IMR-90 (cell line): ENCODE measurements at regions not wholly inside any gene's neighbourhood (a gene's known extent, or its start where the extent isn't known, plus 50 kb on each side); places are given as distances from the start of the nearest gene placed in this dataset.
A peak's percentile ranks its signal among the peaks of the same experiment; 100 is the strongest.

ENCODE experiments used
- ATAC-seq: fragments of 200-7000 bp; cut with Tn5 transposase; 2 replicates; pipeline ENCODE4 v1.9.1; 2020; ENCODE audit warnings: low read depth, mild to moderate bottlenecking, moderate library complexity
- BruUV-seq: library from RNA; stranded (reverse); fragments of 400-500 nt; replicated peaks from 2 replicates; lab custom pipeline; 2021; lab: Mats Ljungman, UMichigan
- CTCF ChIA-PET: fragments of 300-600 bp; formaldehyde crosslinking; extraction: SDS; loops from one replicate; lab custom pipeline; 2021; ENCODE audit warnings: antibody characterized with exemption; lab: Yijun Ruan, JAX
- POLR2A ChIA-PET: fragments of 300-600 bp; sonication (Branson Sonifier 250); formaldehyde crosslinking; loops from one replicate; lab custom pipeline; 2022; ENCODE audit warnings: antibody characterized with exemption; ENCODE audit not compliant: unreplicated experiment; lab: Charles Lee
- DNase-seq: peaks from one replicate; pipeline ENCODE4 v3.0.0; 2013
- H2AFZ ChIP-seq: replicated peaks from 2 replicates; pipeline ENCODE3; 2013; ENCODE audit warnings: low read length, mild to moderate bottlenecking; ENCODE audit not compliant: poor library complexity
- H2AK5ac ChIP-seq: 2 replicates; pipeline ENCODE4 v1.6.1; 2013; ENCODE audit warnings: low read depth, low read length, inconsistent platforms
- H2AK9ac ChIP-seq: replicated peaks from 2 replicates; pipeline ENCODE3; 2013; ENCODE audit warnings: mild to moderate bottlenecking, low read depth, low read length, moderate library complexity; ENCODE audit not compliant: poor library complexity
- H2BK120ac ChIP-seq: 2 replicates; pipeline ENCODE4 v1.6.1; 2013; ENCODE audit warnings: low read depth, low read length, inconsistent platforms
- H2BK15ac ChIP-seq: 3 replicates; pipeline ENCODE4 v1.6.1; 2013; ENCODE audit warnings: low read depth, low read length, inconsistent platforms
- H2BK20ac ChIP-seq: 2 replicates; pipeline ENCODE4 v1.6.1; 2013; ENCODE audit warnings: low read depth, mild to moderate bottlenecking, inconsistent platforms, low read length, moderate library complexity
- H2BK5ac ChIP-seq: 2 replicates; pipeline ENCODE4 v1.6.1; 2013; ENCODE audit warnings: mild to moderate bottlenecking, low read depth, low read length, inconsistent platforms; ENCODE audit not compliant: poor library complexity, severe bottlenecking
- H3K14ac ChIP-seq: replicated peaks from 2 replicates; pipeline ENCODE4 v1.6.1; 2013; ENCODE audit warnings: low read depth, low read length, inconsistent platforms
- H3K18ac ChIP-seq: 2 replicates; pipeline ENCODE4 v1.6.1; 2013; ENCODE audit warnings: low read depth, low read length, control low read depth
- H3K23ac ChIP-seq: 2 replicates; pipeline ENCODE4 v1.6.1; 2013; ENCODE audit warnings: low read depth, low read length, inconsistent platforms
- H3K27ac ChIP-seq: 2 replicates; pipeline ENCODE4 v1.5.1; 2013; ENCODE audit warnings: mild to moderate bottlenecking, control low read depth, low read length; ENCODE audit not compliant: insufficient read depth
- H3K27me3 ChIP-seq: 2 replicates; pipeline ENCODE4 v1.6.1; 2013; ENCODE audit warnings: low read length; ENCODE audit not compliant: control insufficient read depth, insufficient read depth
- H3K36me3 ChIP-seq: 2 replicates; pipeline ENCODE4 v1.6.1; 2013; ENCODE audit warnings: low read length, mixed read lengths; ENCODE audit not compliant: control insufficient read depth, insufficient read depth
- H3K4ac ChIP-seq: 2 replicates; pipeline ENCODE4 v1.6.1; 2013; ENCODE audit warnings: low read depth, low read length, inconsistent platforms
- H3K4me1 ChIP-seq: 2 replicates; pipeline ENCODE4 v1.6.1; 2013; ENCODE audit warnings: low read length, mixed read lengths; ENCODE audit not compliant: control insufficient read depth, insufficient read depth
- H3K4me2 ChIP-seq: 2 replicates; pipeline ENCODE4 v1.6.1; 2013; ENCODE audit warnings: low read depth, mild to moderate bottlenecking, control low read depth, low read length, moderate library complexity
- H3K4me3 ChIP-seq: 2 replicates; pipeline ENCODE4 v1.5.1; 2013; ENCODE audit warnings: low read depth, mild to moderate bottlenecking, control low read depth, low read length, moderate library complexity; ENCODE audit not compliant: insufficient read depth
- H3K56ac ChIP-seq: 2 replicates; pipeline ENCODE4 v1.6.1; 2013; ENCODE audit warnings: low read length, inconsistent platforms; ENCODE audit not compliant: insufficient read depth; ENCODE audit errors: extremely low read depth
- H3K79me1 ChIP-seq, 2 experiments: 2 replicates each; pipeline ENCODE4 v1.6.1; 2013; ENCODE audit warnings: low read length in 2 of 2, inconsistent platforms in 1 of 2, low read depth in 1 of 2
- H3K9ac ChIP-seq: 2 replicates; pipeline ENCODE4 v1.6.1; 2013; ENCODE audit warnings: low read depth, low read length, control low read depth
- H3K9me1 ChIP-seq: 2 replicates; pipeline ENCODE4 v1.6.1; 2013; ENCODE audit warnings: low read length, inconsistent platforms; ENCODE audit not compliant: insufficient read depth
- H3K9me3 ChIP-seq: 2 replicates; pipeline ENCODE4 v1.6.1; 2013; ENCODE audit warnings: low read length; ENCODE audit not compliant: control insufficient read depth, insufficient read depth
- H4K20me1 ChIP-seq: 2 replicates; pipeline ENCODE4 v1.6.1; 2013; ENCODE audit warnings: low read length, inconsistent platforms; ENCODE audit not compliant: insufficient read depth
- H4K5ac ChIP-seq: 2 replicates; pipeline ENCODE4 v1.6.1; 2013; ENCODE audit warnings: mild to moderate bottlenecking, low read depth, low read length, control low read depth
- H4K8ac ChIP-seq, 2 experiments: 2 replicates each; pipeline ENCODE4 v1.6.1; 2013; ENCODE audit warnings: low read depth in 2 of 2, low read length in 2 of 2, control low read depth in 1 of 2, inconsistent platforms in 1 of 2
- H4K91ac ChIP-seq: 2 replicates; pipeline ENCODE4 v1.6.1; 2013; ENCODE audit warnings: low read depth, low read length, inconsistent platforms; ENCODE audit not compliant: insufficient read depth
- MAZ ChIP-seq: IDR thresholded peaks from 2 replicates; pipeline ENCODE4 v1.6.1; 2012; ENCODE audit warnings: low read depth, mild to moderate bottlenecking, low read length, improper control_type of control experiment, moderate library complexity, borderline replicate concordance
- WGBS, 2 experiments: methylation state at CpG; one replicate each; pipeline versions ENCODE4 v1.1.5 to v1.1.7; 2013; ENCODE audit warnings: missing lambda C conversion rate in 2 of 2; ENCODE audit not compliant: insufficient read length in 1 of 2; ENCODE audit errors: extremely low coverage in 2 of 2; 5-methylcytosine and 5-hydroxymethylcytosine counted together
- dilution Hi-C: fragments of 300-500 bp; cut with HindIII; formaldehyde crosslinking; loops from one replicate; pipeline ENCODE4 v1.14.3; 2018; ENCODE audit warnings: low sequenced_read_pairs; ENCODE audit not compliant: unreplicated experiment
- in situ Hi-C: fragments of 300-500 bp; cut with MboI; formaldehyde crosslinking; loops from 3 replicates; pipeline ENCODE4 v1.14.3; 2019; ENCODE audit warnings: low sequenced_read_pairs, inconsistent platforms, mixed read lengths
- intact Hi-C: fragments of 100-400 bp; cut with micrococcal nuclease; formaldehyde crosslinking; loops from 2 replicates; pipeline ENCODE4 v1.10.0; 2022

DNA sequence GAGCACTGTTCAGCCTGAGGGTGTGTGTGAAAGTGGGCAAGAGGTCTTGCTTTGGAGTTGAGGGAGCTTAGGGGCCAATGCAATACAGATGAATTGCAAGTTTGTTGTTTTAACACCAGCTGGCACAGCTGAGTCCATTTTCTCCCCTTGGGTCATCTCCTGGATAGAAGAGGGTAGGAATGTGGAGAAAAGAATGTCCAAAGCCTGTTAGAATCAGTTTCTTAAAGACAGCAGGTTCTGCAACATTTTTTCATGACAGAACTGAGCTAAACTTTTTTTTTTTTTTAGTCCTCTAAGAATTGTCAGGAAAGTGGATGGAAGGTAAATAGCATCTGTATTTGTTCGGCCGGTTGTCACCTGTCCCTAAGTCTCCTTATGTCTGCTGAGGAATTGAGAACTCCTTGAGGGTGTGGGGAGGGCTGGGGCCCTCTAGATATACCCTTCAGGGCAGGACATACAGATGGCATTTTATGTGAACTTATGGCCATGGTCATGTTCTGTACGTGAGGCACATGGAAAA, 211.1 kb upstream of the CADM1 start:
- Histone ChIP-seq H3K4ac (no peak overlapping the region), H4K8ac (no peak overlapping the region), H3K27me3 (peaks cover 18% of the 10 kb centered on the region), H3K9ac (no peak overlapping the region), H3K56ac (no peak overlapping the region), H2BK5ac (no peak overlapping the region), H3K14ac (no peak overlapping the region), H3K18ac (no peak overlapping the region), H4K91ac (no peak overlapping the region), H3K79me1 (no peaks in the 10 kb centered on the region), H3K9me3 (no peaks in the 10 kb centered on the region), H2BK120ac (no peak overlapping the region), H3K9me1 (no peaks in the 10 kb centered on the region), H3K27ac (no peak overlapping the region), H3K4me2 (no peak overlapping the region), H2BK15ac (no peak overlapping the region), H3K4me1 (peaks cover 9% of the 10 kb centered on the region; the same call in 1 of the 2 replicates), H2AK5ac (no peak overlapping the region), H4K20me1 (no peaks in the 10 kb centered on the region), H2BK20ac (no peak overlapping the region), H4K5ac (no peak overlapping the region), H2AFZ (no peak overlapping the region), H2AK9ac (no peak overlapping the region), H3K23ac (no peak overlapping the region), H3K4me3 (no peak overlapping the region), H3K36me3 (no peaks in the 10 kb centered on the region)
- no TSS peak for BruUV-seq
- in situ Hi-C loops (no loop called here), dilution Hi-C loops (no loop called here), intact Hi-C loops (no loop called here)
- ChIA-PET CTCF (interaction anchor here (0.6 to 1.2 kb wide), 2 partner anchors 9 to 237 kb away, joined by 4 to 7 read pairs; no protein-coding TSS in a partner anchor), POLR2A (no interaction called here)
- peak; percentile 42 for ATAC-seq
- no peak for DNase-seq
- WGBS, 2 experiments = no CpG with 5 or more reads among the region's 3 CpGs
- no peak for TF ChIP-seq MAZ
